GM12878 (cell line): ENCODE measurements at regions not wholly inside any gene's neighbourhood (a gene's known extent, or its start where the extent isn't known, plus 50 kb on each side); places are given as distances from the start of the nearest gene placed in this dataset.

Experiments
- ATAC-seq: fragments of 200-7000 bp; cut with Tn5 transposase; 3 replicates; pipeline ENCODE4 v1.9.1; 2020; ENCODE audit warnings: mild to moderate bottlenecking, moderate library complexity
- BruUV-seq: library from RNA; stranded (reverse); fragments of 400-500 nt; replicated peaks from 2 replicates; lab custom pipeline; 2021; lab: Mats Ljungman, UMichigan
- CTCF ChIA-PET: fragments of 300-600 bp; sonication (Branson Sonifier 250); formaldehyde crosslinking; extraction: SDS; loops from one replicate; lab custom pipeline; 2021; ENCODE audit warnings: inconsistent platforms; lab: Yijun Ruan, JAX
- POLR2A ChIA-PET: fragments of 350-600 bp; formaldehyde crosslinking; extraction: SDS; loops from one replicate; lab custom pipeline; 2021; ENCODE audit warnings: inconsistent platforms; lab: Charles Lee
- RAD21 ChIA-PET: fragments of 300-600 bp; sonication (Branson Sonifier 250); formaldehyde crosslinking; loops from one replicate; lab custom pipeline; 2023; ENCODE audit warnings: antibody characterized with exemption; ENCODE audit not compliant: unreplicated experiment; lab: Charles Lee
- SMC1A ChIA-PET: fragments of 300-600 bp; sonication (Branson Sonifier 250); formaldehyde crosslinking; loops from one replicate; lab custom pipeline; 2023; ENCODE audit not compliant: unreplicated experiment, uncharacterized antibody; lab: Charles Lee
- DNase-seq: peaks from one replicate; pipeline ENCODE4 v3.0.0-alpha.2; 2011; ENCODE audit warnings: low read depth, low spot score
- FAIRE-seq: peaks from 3 replicates; lab custom pipeline; 2011; peaks lifted over from hg19 to GRCh38; lab: Jason Lieb, UNC
- H2AFZ ChIP-seq: 2 replicates; pipeline ENCODE4 v1.6.0; 2011; ENCODE audit warnings: low read depth, low read length, control low read depth; ENCODE audit not compliant: control insufficient read depth
- H3K27ac ChIP-seq: 2 replicates; pipeline ENCODE4 v1.5.1; 2011; ENCODE audit warnings: control low read depth; ENCODE audit not compliant: control insufficient read depth, insufficient read depth
- H3K27me3 ChIP-seq, 2 experiments: replicated peaks in 1 of 2; 2 replicates each; pipeline versions ENCODE4 v1.6.0 to v1.6.1; 2011; ENCODE audit warnings: low read length in 1 of 2; ENCODE audit not compliant: control insufficient read depth in 2 of 2, insufficient read depth in 2 of 2
- H3K36me3 ChIP-seq, 2 experiments: 2 replicates each; pipeline ENCODE4 v1.5.1; 2011; ENCODE audit warnings: low read length in 1 of 2; ENCODE audit not compliant: control insufficient read depth in 2 of 2, insufficient read depth in 2 of 2
- H3K4me1 ChIP-seq: 2 replicates; pipeline ENCODE4 v1.6.1; 2011; ENCODE audit warnings: mild to moderate bottlenecking, low read length, moderate library complexity, mixed read lengths; ENCODE audit not compliant: control insufficient read depth, insufficient read depth
- H3K4me2 ChIP-seq: 2 replicates; pipeline ENCODE4 v1.6.0; 2011; ENCODE audit warnings: control low read depth; ENCODE audit not compliant: control insufficient read depth, insufficient read depth
- H3K4me3 ChIP-seq: fragments of 200-600 bp; sonication (generic); 2 replicates; pipeline ENCODE4 v1.5.1; 2016
- H3K79me2 ChIP-seq: 2 replicates; pipeline ENCODE4 v1.6.0; 2011; ENCODE audit warnings: low read length; ENCODE audit not compliant: control insufficient read depth, insufficient read depth
- H3K9ac ChIP-seq: 2 replicates; pipeline ENCODE4 v1.8.0; 2011; ENCODE audit warnings: low read length, control low read depth, mixed read lengths; ENCODE audit not compliant: control insufficient read depth, insufficient read depth
- H3K9me3 ChIP-seq: replicated peaks from 3 replicates; pipeline ENCODE4 v1.5.1; 2011; ENCODE audit warnings: mild to moderate bottlenecking, low read length; ENCODE audit not compliant: control insufficient read depth, insufficient read depth
- H4K20me1 ChIP-seq: 2 replicates; pipeline ENCODE4 v1.6.0; 2011; ENCODE audit not compliant: control insufficient read depth, insufficient read depth
- ASH2L ChIP-seq: fragments of 300-600, 200-600 bp; sonication (generic); IDR thresholded peaks from 2 replicates; pipeline ENCODE4 v1.6.1; 2017; ENCODE audit warnings: low read depth, mild to moderate bottlenecking, borderline replicate concordance
- BACH1 ChIP-seq: fragments of 450-650 bp; IDR thresholded peaks from 2 replicates; pipeline ENCODE4 v1.6.1; 2017; ENCODE audit warnings: mild to moderate bottlenecking, borderline replicate concordance
- CTCF ChIP-seq, 3 experiments: IDR thresholded peaks in 2 of 3; conservative IDR thresholded peaks in 1 of 3; 2 replicates each; pipeline ENCODE4 v1.5.1; 2011; ENCODE audit warnings: low read depth in 3 of 3, low read length in 3 of 3, mild to moderate bottlenecking in 3 of 3, control low read depth in 2 of 3, moderate library complexity in 2 of 3, inconsistent platforms in 1 of 3, mixed read lengths in 1 of 3; ENCODE audit not compliant: control insufficient read depth in 2 of 3, insufficient read depth in 1 of 3; ENCODE audit errors: extremely low read depth in 1 of 3
- EZH2 ChIP-seq: IDR thresholded peaks from 2 replicates; pipeline ENCODE4 v1.6.1; 2012; ENCODE audit warnings: low read depth, mild to moderate bottlenecking, control low read depth, inconsistent platforms, low read length, borderline replicate concordance; ENCODE audit not compliant: control insufficient read depth
- HDAC6 ChIP-seq: fragments of 200-600 bp; sonication (generic); IDR thresholded peaks from one replicate; pipeline ENCODE4 v1.8.0; 2017; ENCODE audit warnings: antibody characterized with exemption; ENCODE audit not compliant: unreplicated experiment
- IRF5 ChIP-seq: fragments of 450-650 bp; IDR thresholded peaks from 2 replicates; pipeline ENCODE4 v1.6.1; 2017; ENCODE audit warnings: borderline replicate concordance
- LARP7 ChIP-seq: fragments of 450-650 bp; IDR thresholded peaks from 2 replicates; pipeline ENCODE4 v1.6.1; 2017; ENCODE audit warnings: mild to moderate bottlenecking
- NR2C1 ChIP-seq: fragments of 450-650 bp; IDR thresholded peaks from 2 replicates; pipeline ENCODE4 v1.6.1; 2017; ENCODE audit warnings: antibody characterized with exemption, mild to moderate bottlenecking, moderate library complexity
- RCOR1 ChIP-seq: conservative IDR thresholded peaks from 2 replicates; pipeline ENCODE4 v1.6.1; 2012; ENCODE audit warnings: low read depth, low read length, improper control_type of control experiment
- SIN3A ChIP-seq: IDR thresholded peaks from 2 replicates; pipeline ENCODE4 v1.6.1; 2012; ENCODE audit warnings: low read depth, low read length, improper control_type of control experiment
- SRF ChIP-seq, 2 experiments: IDR thresholded peaks; 2 replicates each; pipeline ENCODE4 v1.6.1; 2011; ENCODE audit warnings: low read depth in 2 of 2, low read length in 2 of 2, mild to moderate bottlenecking in 1 of 2, moderate library complexity in 1 of 2
- STAT3 ChIP-seq: IDR thresholded peaks from 2 replicates; pipeline ENCODE4 v1.6.1; 2011; ENCODE audit warnings: low read depth, low read length, improper control_type of control experiment
- TCF3 ChIP-seq: IDR thresholded peaks from 2 replicates; pipeline ENCODE4 v1.6.1; 2012; ENCODE audit warnings: low read depth, mild to moderate bottlenecking, low read length, borderline replicate concordance; ENCODE audit not compliant: insufficient read depth
- TCF7 ChIP-seq: IDR thresholded peaks from 2 replicates; pipeline ENCODE4 v1.6.1; 2014; ENCODE audit warnings: antibody characterized with exemption, borderline replicate concordance
- ZNF274 ChIP-seq: IDR thresholded peaks from one replicate; pipeline ENCODE4 v1.8.0; 2011; ENCODE audit not compliant: insufficient read length, insufficient read depth
- ZNF687 ChIP-seq: fragments of 450-650 bp; IDR thresholded peaks from 2 replicates; pipeline ENCODE4 v1.6.1; 2017; ENCODE audit warnings: mild to moderate bottlenecking, moderate library complexity
- in situ Hi-C: fragments of 300-500 bp; cut with MboI; formaldehyde crosslinking; loops from 9 replicates; pipeline ENCODE4 v1.14.3; 2018; ENCODE audit warnings: mixed read lengths
- intact Hi-C: fragments of 100-400 bp; cut with micrococcal nuclease; formaldehyde crosslinking; loops from one replicate; pipeline ENCODE4 v1.14.2; 2022; ENCODE audit not compliant: unreplicated experiment
- TF ChIP-seq, protein P1 (sequence below): IDR thresholded peaks from 2 replicates; pipeline ENCODE4 v1.6.1; 2011; ENCODE audit warnings: mild to moderate bottlenecking, low read depth, low read length, moderate library complexity; ENCODE audit not compliant: insufficient replicate concordance

DNA sequence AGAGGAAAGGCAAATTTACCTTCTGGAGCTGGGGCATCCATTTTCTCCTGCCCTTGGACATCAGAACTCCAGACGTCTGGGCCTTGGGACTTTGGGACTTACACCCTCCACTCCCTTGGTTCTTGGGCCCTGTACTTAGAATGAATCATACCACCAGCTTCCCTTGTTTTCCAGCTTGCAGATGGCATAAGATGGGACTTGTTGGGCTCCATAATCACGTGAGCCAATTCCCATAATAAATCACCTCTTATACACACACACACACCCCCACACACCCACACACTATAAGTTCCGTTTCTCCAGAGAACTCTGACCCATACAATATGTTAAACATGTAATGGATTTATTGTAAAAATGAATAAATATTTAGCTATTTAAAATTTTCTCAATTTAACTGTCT lies 185.7 kb downstream of the GIPC2 start (continued):
- TF ChIP-seq IRF5 (no peak), ZNF274 (no peak), SRF (IDR thresholded peaks at IDR 0.05; ENCODE audit: low read depth in 2 of 2, low read length in 2 of 2) (no peak), HDAC6 (no peak), TCF7 (no peak), RCOR1 (no peak), NR2C1 (no peak)

GRCh38 chr1:78231894-78232293 lies 186.1 kb downstream of the GIPC2 start:
- Histone ChIP-seq H4K20me1 (no peaks in the 10 kb centered on the region), H3K79me2 (no peaks in the 10 kb centered on the region), H3K4me2 (no peak overlapping the region), H3K27me3 (no peaks in the 10 kb centered on the region), H2AFZ (no peak overlapping the region), H3K27ac (no peak overlapping the region), H3K9ac (no peak overlapping the region), H3K4me1 (no peaks in the 10 kb centered on the region), H3K9me3 (no peaks in the 10 kb centered on the region), H3K4me3 (no peak overlapping the region), H3K36me3 (no peaks in the 10 kb centered on the region)
- CTCF ChIA-PET, result no interaction called here
- RAD21 ChIA-PET, result no interaction called here
- no TSS peak for BruUV-seq
- POLR2A ChIA-PET, result no interaction called here
- intact Hi-C loops, result no loop called here
- SMC1A ChIA-PET, result interaction anchor here (0.7 kb wide), 1 partner anchor 89 kb away, joined by 3 read pairs; no protein-coding TSS in a partner anchor
- no peak for ATAC-seq
- in situ Hi-C loops, result no loop called here
- no peak for FAIRE-seq
- DNase-seq, result no peak
- TF ChIP-seq LARP7 (no peak), ZNF687 (no peak), BACH1 (no peak), STAT3 (no peak), TCF3 (no peak), ASH2L (no peak), CTCF (IDR thresholded peaks at IDR 0.05 in 2 of 3, conservative IDR thresholded peaks at IDR 0.05 in 1 of 3; ENCODE audit: control insufficient read depth in 2 of 3, extremely low read depth in 1 of 3, insufficient read depth in 1 of 3, low read depth in 3 of 3, low read length in 3 of 3) (no peak), EZH2 (no peak), SIN3A (no peak)
- TF ChIP-seq, protein P1, sequence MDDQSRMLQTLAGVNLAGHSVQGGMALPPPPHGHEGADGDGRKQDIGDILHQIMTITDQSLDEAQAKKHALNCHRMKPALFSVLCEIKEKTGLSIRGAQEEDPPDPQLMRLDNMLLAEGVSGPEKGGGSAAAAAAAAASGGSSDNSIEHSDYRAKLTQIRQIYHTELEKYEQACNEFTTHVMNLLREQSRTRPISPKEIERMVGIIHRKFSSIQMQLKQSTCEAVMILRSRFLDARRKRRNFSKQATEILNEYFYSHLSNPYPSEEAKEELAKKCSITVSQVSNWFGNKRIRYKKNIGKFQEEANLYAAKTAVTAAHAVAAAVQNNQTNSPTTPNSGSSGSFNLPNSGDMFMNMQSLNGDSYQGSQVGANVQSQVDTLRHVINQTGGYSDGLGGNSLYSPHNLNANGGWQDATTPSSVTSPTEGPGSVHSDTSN, result no peak
